ENCODE measurements at regions not wholly inside any gene's neighbourhood (a gene's known extent, or its start where the extent isn't known, plus 50 kb on each side); places are given as distances from the start of the nearest gene placed in this dataset.

DNA sequence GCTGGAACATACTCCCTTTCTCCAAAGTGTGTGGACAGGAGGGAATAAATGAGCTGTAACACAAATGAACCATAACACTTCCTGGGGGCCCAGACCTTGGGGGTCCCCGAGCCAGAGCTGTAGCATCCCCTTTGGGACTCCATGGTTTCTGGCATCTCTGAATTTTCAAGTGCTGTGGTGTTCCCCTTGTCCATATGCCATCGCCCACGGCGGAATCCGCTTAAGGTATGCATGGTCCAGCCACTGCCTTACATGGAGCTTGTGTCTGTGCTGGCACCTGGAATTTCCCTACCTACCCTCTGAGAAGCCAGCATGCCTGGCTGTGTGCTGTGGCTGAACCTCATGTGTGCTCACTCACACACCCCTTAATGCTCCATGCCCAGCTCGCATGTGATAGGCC, 943.6 kb downstream of the SLITRK1 start:
- TF ChIP-seq, protein P1, sequence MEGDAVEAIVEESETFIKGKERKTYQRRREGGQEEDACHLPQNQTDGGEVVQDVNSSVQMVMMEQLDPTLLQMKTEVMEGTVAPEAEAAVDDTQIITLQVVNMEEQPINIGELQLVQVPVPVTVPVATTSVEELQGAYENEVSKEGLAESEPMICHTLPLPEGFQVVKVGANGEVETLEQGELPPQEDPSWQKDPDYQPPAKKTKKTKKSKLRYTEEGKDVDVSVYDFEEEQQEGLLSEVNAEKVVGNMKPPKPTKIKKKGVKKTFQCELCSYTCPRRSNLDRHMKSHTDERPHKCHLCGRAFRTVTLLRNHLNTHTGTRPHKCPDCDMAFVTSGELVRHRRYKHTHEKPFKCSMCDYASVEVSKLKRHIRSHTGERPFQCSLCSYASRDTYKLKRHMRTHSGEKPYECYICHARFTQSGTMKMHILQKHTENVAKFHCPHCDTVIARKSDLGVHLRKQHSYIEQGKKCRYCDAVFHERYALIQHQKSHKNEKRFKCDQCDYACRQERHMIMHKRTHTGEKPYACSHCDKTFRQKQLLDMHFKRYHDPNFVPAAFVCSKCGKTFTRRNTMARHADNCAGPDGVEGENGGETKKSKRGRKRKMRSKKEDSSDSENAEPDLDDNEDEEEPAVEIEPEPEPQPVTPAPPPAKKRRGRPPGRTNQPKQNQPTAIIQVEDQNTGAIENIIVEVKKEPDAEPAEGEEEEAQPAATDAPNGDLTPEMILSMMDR (conservative IDR thresholded peaks at IDR 0.05) = no peak
- TF ChIP-seq ZFX (IDR thresholded peaks at IDR 0.05) = no peak
